ENCODE measurements at regions not wholly inside any gene's neighbourhood (a gene's known extent, or its start where the extent isn't known, plus 50 kb on each side); places are given as distances from the start of the nearest gene placed in this dataset.
"Not testable (repeated sequence)": the region's sequence is repeated elsewhere in the genome, so short reads cannot be mapped to it uniquely, and the experiment has no call there.

DNA sequence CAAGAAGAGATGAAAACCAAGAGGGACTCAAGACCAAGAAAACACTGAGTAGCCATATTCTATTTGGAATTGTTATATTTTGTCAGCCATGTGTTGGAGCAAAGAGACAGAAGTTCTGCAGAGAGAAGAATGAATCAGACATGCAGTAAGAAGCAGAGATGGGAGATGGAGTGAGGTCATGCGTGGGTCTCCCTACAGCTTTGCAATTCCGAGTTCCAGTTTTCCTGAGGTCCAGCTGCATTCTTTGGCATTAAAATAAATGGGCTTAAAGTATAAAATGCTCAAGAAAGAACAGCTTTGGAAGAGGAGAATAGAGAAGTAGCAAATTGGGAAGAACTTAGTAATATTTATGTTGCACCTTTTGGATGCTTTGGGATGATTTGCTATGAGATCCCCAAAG lies 361.6 kb downstream of the NPR3 start:
- no peak for DNase-seq

- no peak for DNase-seq
Observed at GRCh38 chr5:33073881-33074327, 362.8 kb downstream of the NPR3 start.

- DNase-seq = no peak
Observed at GRCh38 chr5:33074548-33074947, 363.4 kb downstream of the NPR3 start.

- no peak for DNase-seq
Observed at GRCh38 chr5:33075731-33076130, 364.6 kb downstream of the NPR3 start.

DNA sequence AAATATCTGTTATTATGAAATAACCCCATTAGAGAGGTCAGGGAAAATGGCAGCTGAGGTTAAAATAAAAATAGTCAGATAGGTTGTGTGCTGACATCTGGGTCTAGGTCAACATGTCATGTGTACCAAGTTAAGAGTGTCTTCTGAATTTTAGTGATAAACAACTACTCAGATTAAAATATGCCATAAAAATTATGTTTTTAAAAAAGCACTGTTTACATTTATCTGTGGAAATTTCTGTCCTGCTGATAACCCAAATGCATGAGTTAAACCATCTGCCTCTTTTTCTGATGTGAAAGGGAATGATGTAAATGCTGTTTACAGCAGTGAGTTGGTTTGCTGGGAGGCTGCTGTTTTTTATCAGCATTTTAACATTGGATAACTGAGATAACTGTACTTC lies 361.2 kb upstream of the TARS1 start:
- no peak for DNase-seq

DNA sequence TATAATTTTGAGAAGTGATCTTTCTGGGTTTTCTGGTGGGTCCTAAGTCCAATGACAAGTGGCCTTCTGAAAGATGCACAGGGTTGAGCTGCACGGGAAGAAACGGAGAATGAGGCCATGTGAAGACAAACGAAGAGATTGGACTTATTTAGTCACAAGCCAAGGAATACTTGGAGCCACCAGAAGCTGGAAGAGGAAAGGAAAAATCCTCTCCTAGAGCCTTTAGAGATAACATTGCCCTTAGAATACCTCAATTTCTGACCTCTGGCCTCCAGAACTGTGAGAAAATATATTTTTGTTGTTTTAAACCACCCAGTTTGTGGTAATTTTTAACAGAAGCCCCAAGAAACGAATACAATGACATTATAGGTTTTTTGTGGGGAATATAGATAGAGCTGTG lies 360.5 kb upstream of the TARS1 start:
- DNase-seq = no peak

DNA sequence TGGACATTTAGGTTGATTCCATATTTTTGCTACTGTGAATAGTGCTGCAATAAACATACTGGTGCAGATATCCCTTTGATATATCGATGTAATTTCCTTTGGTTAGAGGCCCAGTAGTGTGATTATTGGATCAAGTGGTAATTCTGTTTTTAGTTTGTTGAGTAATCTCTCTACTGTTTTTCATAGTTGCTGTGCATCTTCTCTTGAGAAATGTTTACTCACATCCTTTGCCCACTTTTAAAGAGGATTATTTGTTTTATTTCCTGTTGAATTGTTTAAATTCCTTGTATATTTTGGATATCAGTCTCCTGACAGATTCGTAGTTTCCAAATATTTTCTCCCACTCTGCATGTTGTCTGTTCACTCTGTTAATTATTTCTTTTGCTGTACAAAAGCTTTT lies 352.6 kb upstream of the TARS1 start:
- DNase-seq = no peak

- DNase-seq = no peak
Observed at GRCh38 chr5:33091571-33092363, 349.0 kb upstream of the TARS1 start.

- no peak for DNase-seq
Observed at GRCh38 chr5:33092719-33093118, 348.0 kb upstream of the TARS1 start.

DNA sequence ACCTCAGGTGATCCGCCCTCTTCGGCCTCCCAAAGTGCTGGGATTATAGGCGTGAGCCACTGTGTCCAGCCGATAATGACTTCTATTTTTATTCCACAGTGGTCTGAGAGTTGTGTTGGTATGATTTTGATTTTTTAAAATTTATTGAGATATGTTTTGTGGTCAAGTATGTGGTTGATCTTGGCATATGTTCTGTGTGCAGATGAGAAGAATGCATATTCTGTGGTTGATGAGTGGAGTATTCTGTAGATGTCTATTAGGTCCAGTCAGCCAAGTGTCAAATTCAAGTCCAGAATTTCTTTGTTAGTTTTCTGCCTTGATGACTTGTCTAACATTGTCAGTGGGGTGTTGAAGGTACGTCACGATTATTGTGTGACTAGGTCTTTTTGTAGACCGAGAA lies 338.2 kb upstream of the TARS1 start:
- no peak for DNase-seq

DNA sequence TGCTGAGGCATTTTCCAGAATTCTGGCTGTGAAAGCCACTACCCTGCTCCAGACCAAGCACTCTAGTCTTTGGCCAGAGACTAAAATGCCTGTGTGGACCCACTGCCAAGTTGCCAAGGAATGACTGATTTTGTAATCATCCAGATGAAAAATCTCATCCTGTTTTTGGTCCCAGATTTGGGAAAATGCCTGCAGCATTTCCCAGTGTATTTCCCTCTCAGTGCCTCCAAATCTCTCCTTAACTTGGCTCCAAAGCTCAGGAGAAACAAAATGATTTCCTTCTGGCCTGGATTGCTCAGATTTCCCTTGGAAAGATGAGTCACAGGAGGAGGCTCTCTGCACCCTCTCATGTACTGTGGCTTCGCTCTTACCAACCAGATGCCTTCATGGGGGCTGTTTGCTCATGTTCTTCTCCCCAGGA lies 335.2 kb upstream of the TARS1 start:
- DNase-seq = no peak

GRCh38 chr5:33110496-33110895 lies 330.3 kb upstream of the TARS1 start:
- DNase-seq = not testable (repeated sequence)

GRCh38 chr5:33114361-33114760 lies 326.4 kb upstream of the TARS1 start:
- no peak for DNase-seq

- no peak for DNase-seq
Observed at GRCh38 chr5:33115467-33115866, 325.3 kb upstream of the TARS1 start.

DNA sequence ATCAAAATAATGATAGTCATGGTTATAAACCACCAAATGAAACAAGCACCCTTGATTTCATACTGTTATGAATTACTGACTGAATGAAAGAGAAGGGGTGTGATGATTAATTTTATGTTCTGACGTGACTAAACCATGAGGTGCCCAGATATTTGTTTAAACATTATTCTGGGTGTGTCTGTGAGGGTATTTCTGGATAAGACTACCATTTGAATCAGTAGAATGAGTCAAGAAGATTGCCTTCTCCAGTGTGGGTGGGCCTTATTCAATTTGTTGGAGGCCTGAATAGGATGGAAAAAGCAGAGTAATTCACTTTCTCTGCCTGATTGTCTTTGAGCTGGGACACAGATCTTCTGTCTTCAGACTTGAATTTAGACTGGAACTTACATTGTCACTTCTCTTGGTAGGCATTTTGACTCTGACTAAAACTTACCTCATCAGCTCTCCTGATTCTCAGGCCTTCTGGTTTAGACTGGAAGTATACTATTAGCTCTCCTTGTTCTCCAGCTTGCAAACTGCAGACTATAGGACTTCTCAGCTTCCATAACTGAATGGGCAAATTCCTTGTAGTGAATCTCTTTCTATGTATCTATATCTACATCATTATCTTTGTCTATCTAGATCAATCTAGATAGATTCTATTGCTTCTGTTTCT lies 321.9 kb upstream of the TARS1 start:
- DNase-seq = no peak

DNA sequence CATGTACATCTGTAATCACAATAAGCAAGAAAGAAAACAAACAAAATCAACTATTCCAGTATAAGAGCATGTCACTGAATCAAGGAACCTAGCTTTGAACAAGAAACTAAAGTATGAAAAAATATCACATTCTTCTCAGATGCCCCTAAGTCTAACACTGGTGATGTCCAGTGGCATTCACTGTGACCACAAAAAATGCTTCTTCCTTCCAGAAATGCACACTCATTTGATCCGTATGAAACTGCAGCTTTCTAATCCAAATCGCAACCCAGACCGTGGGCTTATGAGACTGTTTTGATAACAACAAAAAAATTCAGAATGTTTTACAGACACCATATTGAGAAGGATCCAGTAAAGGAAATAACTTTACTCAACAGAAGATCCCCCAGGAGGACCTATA lies 320.1 kb upstream of the TARS1 start:
- no peak for DNase-seq

DNA sequence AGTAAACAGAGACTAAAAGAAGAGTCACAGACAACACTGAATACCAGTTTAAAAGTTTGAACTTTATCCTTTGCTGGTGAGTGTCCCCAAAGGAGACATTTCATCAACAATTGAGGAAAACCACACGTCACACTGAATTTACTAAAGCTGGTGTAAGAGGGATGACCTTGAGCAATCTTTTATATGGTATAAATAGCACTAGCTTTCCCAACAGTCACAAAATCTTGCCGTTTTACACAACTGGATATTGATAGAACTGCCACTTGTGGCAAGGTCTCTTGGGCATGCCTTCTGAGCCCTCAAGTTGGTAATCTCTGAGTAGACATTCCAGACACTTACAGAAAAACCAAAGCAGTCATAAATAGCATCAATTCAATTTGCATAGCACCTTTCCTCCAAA lies 311.5 kb upstream of the TARS1 start:
- DNase-seq = no peak

- no peak for DNase-seq
Observed at GRCh38 chr5:33136785-33137184, 304.0 kb upstream of the TARS1 start.

DNA sequence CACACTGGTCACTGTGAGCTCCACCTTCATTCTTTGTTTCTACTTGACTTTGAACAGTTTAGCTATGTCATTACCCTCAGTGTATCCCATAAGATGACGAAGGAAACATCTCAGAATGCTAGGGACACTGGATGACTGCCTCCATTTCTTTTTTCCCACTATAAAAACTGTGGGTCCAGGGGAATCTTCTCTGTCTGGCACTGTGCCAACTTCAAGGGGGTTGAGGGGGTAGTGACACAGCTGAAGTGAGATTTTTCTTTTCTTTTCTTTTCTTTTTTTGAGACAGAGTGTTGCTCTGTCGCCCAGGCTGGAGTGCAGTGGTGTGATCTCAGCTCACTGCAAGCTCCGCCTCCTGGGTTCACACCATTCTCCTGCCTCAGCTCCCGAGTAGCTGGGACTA lies 302.6 kb upstream of the TARS1 start:
- DNase-seq = not testable (repeated sequence)

GRCh38 chr5:33143405-33144123 lies 297.2 kb upstream of the TARS1 start:
- DNase-seq = no peak

DNA sequence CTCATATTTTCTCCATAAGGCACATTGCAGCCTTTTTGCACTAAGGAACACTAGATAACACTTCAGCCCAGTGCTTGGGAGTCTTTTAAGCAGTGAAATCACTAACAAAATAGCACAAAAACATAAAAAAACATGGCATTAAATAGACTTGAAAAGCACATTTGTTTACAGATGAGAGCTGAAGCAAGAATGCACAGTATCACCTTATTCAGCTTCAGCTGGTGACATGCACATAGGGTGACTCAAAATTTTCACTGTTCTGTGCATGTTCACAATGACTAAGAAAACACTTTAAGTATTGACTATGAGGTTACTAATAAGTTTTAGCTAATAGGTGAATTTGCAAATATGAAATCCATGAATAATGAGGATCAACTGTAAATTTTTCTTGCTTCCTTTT lies 293.9 kb upstream of the TARS1 start:
- no peak for DNase-seq

GRCh38 chr5:33148076-33148513 lies 292.7 kb upstream of the TARS1 start:
- DNase-seq = no peak

DNA sequence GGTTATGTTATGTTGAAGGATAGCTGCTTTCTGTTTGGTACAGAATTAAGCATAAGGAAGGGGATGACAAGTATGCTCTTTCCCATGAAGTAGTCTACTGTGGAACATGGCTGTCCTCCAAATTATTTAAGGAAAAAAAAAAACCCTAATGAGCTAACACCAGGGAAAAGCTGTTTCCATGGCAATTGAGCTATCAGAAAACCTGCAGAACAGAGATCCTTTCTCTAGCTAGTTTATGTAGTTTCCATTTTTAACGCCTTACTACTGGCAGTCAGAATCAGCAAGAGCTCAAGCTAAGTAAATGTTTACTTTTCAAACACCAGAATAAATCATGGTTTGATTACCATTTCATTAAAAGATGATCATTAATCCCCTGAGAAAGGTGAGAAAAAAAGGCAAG lies 287.4 kb upstream of the TARS1 start:
- no peak for DNase-seq

DNA sequence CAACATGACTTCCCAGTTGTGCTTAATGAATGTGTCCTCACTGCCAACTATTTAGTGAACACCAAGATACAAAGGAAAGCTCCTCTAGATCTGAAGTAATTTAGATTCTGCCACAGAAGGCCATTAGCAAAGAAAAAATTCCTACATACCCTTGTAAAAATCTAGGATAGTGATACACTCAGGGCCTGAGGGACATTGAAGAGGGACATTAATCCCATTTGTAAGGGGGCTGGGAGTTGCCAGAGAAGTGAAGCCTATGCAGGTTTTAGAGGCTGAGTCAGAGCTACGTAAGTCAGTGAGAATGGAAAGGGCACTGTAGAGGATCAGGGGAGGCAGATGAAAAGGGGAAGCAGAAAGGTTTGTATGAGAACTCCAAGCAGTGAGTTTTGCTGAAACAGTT lies 286.9 kb upstream of the TARS1 start:
- DNase-seq = no peak

Measured in NCI-H526 (cell line).